GM13977 (cell line): ENCODE measurements at regions not wholly inside any gene's neighbourhood (a gene's known extent, or its start where the extent isn't known, plus 50 kb on each side); places are given as distances from the start of the nearest gene placed in this dataset.
A peak's percentile ranks its signal among the peaks of the same experiment; 100 is the strongest.
"Not testable (repeated sequence)": the region's sequence is repeated elsewhere in the genome, so short reads cannot be mapped to it uniquely, and the experiment has no call there.

Experiments used
- DNase-seq: peaks from one replicate; pipeline ENCODE4 v3.0.0; 2012; ENCODE audit warnings: low spot score
- CTCF ChIP-seq: IDR thresholded peaks from 2 replicates; pipeline ENCODE4 v1.5.1; 2012; ENCODE audit warnings: mild to moderate bottlenecking, control low read depth; ENCODE audit not compliant: insufficient read depth; ENCODE audit errors: extremely low read depth, missing control alignments
- in situ Hi-C: fragments of 300-500 bp; cut with MboI; formaldehyde crosslinking; loops from one replicate; pipeline ENCODE4 v1.12.0; 2022; ENCODE audit warnings: low sequenced_read_pairs, low pct_unique_long_range_greater_than_20kb, mixed read lengths, inconsistent platforms; ENCODE audit not compliant: unreplicated experiment

- in situ Hi-C loops: no loop called here
- TF ChIP-seq CTCF: no peak
- DNase-seq: no peak
Measured at GRCh38 chr6:84317463-84317862, 90.0 kb upstream of the CEP162 start.

GRCh38 chr6:84314377-84314898 is 87.0 kb upstream of the CEP162 start:
- DNase-seq: no peak
- in situ Hi-C loops: no loop called here
- no peak for TF ChIP-seq CTCF

GRCh38 chr6:84309336-84309735 is 81.9 kb upstream of the CEP162 start:
- in situ Hi-C loops: no loop called here
- no peak for DNase-seq
- TF ChIP-seq CTCF: no peak

- no peak for DNase-seq
- in situ Hi-C loops: no loop called here
- TF ChIP-seq CTCF: no peak
Measured at GRCh38 chr6:84304881-84305280, 77.4 kb upstream of the CEP162 start.

GRCh38 chr6:84291033-84291432 is 63.6 kb upstream of the CEP162 start:
- in situ Hi-C loops: not testable (repeated sequence)

GRCh38 chr6:84284428-84285049 is 57.1 kb upstream of the CEP162 start:
- peak; percentile 70 for TF ChIP-seq CTCF
- peak; percentile 5 for DNase-seq
- in situ Hi-C loops: no loop called here

More at GRCh38 chr6:84291033-84291432, 63.6 kb upstream of the CEP162 start:
- DNase-seq: not testable (repeated sequence)

GRCh38 chr6:84282550-84282949 is 55.1 kb upstream of the CEP162 start:
- no peak for TF ChIP-seq CTCF
- DNase-seq: no peak
- in situ Hi-C loops: no loop called here
